NCI-H2107 (cell line): ENCODE measurements at regions not wholly inside any gene's neighbourhood (a gene's known extent, or its start where the extent isn't known, plus 50 kb on each side); places are given as distances from the start of the nearest gene placed in this dataset.

Source experiments
- DNase-seq: peaks from one replicate; lab custom pipeline; 2025; lab: John Stamatoyannopoulos, UW

DNA sequence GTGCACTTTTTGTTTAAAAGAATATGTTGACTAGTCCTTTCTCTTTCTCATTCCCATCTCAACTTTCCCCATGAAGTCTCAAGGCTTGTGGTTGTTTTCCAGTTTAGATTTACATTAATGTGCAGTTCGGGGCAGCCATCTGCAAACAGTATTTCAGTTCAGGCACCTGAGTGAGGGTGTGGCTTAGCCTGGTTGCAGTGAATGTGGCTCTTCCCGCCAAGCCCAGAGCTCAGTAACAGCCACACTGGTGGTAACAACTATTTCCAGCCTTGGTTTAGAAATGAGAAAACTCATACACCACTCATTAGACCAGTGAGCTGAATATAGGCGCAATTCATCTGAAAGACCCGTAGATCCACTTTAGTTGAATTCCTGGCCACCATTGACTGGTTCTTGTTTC lies 394.3 kb downstream of the CMPK2 start:
- DNase-seq = no peak

DNA sequence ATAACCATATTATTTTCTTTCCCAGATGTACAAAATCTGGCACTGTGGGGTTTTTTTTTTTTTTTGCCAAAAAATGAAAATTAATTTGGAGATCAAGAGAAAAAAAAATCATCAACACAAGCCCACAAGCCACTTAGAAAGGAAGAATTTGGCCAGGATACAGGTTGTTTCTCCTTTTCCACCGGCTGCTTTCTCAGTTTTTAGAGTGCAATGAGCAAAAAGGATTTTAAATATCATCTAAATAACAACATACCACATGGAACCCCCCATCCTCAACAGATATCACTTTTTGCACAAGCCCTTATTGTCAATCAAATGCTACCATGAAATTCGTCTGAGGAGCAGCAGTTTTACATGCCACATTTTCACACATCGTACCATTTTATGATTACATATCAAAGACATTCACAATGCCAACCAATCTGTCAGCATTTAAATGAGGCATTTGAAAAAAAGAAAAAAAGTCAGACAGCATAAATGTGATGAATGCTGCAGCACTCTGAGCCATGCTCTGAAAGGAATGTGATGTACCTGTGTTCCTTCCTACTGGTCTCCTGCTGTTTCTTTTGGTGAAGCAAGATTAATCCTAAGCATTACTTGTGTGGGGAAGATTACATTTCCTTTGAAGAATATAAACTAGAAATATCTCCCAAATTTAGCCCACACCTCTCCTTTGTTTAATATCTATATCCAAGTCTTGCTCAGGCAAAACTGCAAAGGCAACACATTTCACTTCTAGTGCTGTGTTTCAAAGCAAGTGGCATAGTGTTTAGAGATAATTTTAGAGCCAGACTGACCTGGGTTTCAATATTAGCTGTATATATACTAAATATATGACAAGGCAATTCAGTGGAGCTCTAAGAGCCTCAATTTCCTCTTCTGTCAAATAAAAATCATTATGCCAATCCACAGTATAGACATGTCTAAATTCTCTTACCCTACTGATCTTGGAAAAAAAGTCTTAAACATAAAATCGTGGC lies 391.3 kb downstream of the CMPK2 start:
- DNase-seq = no peak

GRCh38 chr2:6475155-6475940 lies 390.4 kb downstream of the CMPK2 start:
- DNase-seq = no peak

- no peak for DNase-seq
Observed at GRCh38 chr2:6480514-6480913, 385.2 kb downstream of the CMPK2 start.

GRCh38 chr2:6482256-6482655 lies 383.5 kb downstream of the CMPK2 start:
- DNase-seq = no peak

- DNase-seq = no peak
Observed at GRCh38 chr2:6487765-6488164, 377.9 kb downstream of the CMPK2 start.

DNA sequence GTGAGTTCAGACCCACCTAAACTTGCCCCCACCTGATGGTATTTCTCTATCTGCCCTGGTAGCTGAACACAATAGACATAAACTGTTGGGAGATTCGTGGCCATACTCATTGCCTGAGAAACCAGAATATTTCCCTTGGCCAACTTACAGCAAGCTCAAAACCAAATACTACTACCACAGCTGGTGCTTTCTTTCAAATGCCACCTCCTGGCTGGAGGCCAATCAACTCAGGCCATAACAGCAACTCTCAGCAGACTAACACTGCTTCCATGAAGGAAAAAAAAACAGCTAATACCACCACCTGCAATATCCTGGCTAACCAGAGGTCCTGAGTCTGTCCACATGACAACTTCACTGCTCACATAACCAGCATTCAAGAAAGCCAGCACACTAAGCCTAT lies 373.1 kb downstream of the CMPK2 start:
- no peak for DNase-seq

DNA sequence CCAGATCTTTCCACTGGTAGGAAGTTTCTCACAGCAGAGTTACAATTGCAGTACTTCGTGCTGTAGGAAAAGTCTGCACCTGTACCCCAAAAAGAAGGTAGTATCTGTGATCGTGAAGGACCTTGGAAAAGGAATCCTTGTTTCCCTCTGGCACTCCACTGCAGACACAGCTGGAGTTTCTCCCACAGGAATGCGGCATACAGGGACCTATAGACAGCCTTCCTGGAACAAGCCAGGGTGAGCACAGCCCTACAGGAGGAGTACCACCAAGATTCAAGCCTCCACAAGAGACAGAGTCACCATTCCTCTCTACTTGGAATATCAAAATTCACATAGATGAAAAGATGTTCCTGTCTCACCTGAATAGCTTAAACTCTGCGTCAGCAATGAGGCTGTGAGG lies 372.4 kb downstream of the CMPK2 start:
- no peak for DNase-seq

DNA sequence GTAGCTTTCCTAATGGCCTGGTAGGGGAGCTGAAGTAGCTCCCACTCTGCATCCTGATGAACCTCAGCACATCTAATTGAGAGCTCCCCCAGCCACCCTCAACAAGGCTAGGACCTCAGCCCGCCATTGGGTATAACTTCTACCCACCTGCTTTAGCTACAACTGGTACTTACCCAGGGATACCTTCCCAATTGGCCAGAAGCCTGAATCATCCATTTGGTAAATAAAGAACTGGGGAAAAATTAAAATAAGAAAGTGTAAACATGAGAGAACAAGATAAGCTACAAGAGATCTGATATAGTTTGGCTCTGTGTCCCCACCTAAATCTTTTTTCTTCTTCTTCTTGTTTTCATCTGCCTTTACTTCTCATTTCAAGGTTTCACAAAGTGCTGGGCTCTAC lies 372.0 kb downstream of the CMPK2 start:
- no peak for DNase-seq

DNA sequence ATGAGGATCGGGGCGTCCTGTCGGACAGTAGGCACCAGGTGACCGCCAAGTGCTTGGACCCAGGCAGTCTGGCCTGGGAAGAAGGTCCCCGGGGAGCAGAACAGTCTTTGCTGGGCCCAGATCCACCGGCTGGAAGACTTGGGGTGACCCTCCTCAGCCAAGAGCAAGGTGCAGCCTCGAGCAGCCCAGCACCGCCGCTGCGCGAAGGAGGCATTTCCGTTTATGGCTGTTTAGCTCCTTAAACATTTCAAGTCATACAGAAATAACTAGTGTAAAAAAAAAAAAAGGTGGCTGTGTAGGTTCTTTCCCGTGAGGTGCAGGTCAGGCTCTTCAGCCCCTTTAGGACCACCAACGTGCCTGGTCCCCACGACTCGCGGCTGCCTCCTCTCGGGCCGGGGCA lies 370.2 kb downstream of the CMPK2 start:
- no peak for DNase-seq

DNA sequence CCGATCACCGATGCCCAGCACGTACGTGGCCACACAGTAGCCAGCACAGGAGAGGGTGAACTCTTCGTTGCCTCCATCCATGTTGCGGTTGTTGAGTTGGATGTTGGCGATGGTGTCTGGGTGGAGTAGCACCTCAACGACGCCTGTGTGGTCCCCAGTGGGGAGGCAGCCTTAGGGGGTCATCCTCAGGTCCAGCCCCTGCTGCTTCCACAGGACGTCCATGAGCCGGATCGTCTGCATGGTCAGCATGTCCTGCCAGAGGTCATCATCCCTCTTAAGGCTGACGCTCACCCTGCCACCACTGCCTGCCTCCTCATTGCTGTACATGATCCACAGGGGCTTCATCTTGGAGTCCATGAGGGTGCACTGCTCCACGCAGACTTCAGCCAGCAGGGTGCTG lies 369.3 kb downstream of the CMPK2 start:
- DNase-seq = no peak

- DNase-seq = no peak
Observed at GRCh38 chr2:6497048-6497447, 368.7 kb downstream of the CMPK2 start.

- DNase-seq = no peak
Observed at GRCh38 chr2:6498841-6499240, 366.9 kb downstream of the CMPK2 start.

DNA sequence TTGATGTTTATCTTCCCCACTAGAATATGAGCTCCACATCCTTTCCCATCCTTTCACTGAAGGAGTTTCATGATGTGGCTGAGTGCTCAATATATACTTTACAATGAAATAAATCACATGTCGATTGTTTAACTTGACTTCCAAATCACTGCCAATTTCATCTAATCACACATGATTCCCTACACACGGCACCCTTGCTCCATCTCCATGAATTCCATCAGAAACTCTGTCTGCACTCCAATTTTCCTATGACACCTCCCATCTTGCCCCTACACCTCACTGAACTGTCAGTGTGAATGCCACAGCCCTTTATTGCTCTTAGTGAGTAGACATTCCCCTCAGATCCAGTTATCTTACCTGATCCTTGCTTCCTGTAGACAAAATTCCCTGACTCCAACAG lies 366.0 kb downstream of the CMPK2 start:
- DNase-seq = no peak

DNA sequence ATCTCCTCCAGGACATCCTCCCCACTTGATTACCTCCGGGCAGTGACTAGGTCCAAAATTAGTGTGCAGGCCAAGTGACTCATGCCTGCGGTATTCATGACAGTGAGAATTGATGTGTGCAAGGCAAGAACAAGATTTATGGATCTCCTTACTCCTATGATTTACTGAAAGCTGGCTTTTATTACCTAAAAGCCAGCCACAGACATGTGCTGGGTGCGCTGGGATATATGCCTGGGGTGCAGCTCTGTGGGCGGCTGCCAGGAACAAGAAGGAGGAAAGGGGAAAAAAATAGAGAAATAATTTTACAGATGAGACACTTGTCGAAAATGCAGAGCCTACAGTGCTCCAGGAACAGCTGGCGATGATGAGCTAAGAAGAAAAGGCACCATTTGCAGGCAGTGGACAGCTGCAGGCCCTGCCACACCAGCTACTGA lies 359.3 kb downstream of the CMPK2 start:
- no peak for DNase-seq

GRCh38 chr2:6506859-6507258 lies 358.8 kb downstream of the CMPK2 start:
- no peak for DNase-seq

- no peak for DNase-seq
Observed at GRCh38 chr2:6510532-6510931, 355.2 kb downstream of the CMPK2 start.

DNA sequence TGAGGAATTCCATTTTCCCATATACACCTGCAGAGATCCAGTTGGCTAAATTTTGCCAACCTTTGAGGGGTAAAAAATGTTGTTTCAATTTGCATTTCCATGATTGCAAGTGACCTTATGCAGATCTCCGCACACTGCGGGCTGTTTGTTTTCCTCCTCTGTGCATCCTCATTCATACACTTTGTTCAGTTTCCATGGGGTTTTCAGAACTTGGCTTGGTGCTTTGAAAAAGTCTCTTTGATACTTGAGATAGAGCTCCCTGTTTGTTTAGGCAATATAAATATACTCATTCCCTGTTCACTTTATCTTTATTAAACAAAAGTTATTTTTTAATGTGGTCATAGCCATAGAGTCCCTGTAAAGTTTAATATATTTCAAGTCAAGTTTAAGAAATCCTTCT lies 353.1 kb downstream of the CMPK2 start:
- DNase-seq = no peak

DNA sequence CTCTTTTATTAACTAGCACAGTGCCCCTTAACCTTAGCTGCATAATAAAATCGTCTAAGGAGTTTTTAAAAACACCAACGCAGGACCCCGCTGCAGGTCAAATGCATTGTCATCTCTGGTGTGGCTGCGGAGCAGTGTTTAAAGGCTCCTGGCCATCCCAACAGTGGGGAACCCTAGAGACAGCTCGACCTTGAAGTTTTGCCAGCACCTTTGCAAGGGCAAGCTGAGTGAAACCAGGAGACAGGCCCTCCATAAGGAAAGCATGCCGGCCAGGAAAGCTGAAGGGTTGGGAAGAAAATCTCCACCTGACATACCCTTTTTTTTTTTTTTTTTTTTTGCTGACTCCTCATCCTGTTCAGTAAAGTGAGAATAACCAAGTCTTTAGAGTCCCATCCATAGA lies 349.0 kb downstream of the CMPK2 start:
- no peak for DNase-seq

- DNase-seq = no peak
Observed at GRCh38 chr2:6518361-6518760, 347.3 kb downstream of the CMPK2 start.

DNA sequence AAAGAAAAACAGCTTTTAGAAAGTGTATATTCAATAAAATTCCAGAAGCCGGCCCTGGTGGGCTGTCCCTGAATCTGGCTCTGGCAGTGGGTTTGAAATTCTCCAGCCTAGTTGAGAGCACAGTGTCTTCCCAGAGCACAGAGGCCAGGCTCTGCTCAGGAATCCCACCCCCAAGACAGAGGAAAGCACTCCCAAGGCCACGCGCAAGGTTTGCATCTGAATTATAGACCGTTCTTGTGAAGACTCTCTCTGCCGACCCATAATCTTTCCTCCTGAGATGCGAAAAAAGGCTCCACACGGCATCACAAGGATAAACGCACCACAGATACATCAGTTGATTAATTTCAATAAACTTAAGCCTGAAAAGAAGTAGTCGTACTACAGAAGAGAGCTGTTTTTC lies 342.2 kb downstream of the CMPK2 start:
- DNase-seq = no peak

- no peak for DNase-seq
Observed at GRCh38 chr2:6524691-6525474, 340.8 kb downstream of the CMPK2 start.
